Neuronal stem cell (in vitro differentiated cells): ENCODE measurements at regions not wholly inside any gene's neighbourhood (a gene's known extent, or its start where the extent isn't known, plus 50 kb on each side); places are given as distances from the start of the nearest gene placed in this dataset.

Source experiments
- DNase-seq: peaks from one replicate; pipeline ENCODE4 v3.0.0-alpha.2; 2013; ENCODE audit warnings: low spot score
- H2AFZ ChIP-seq: one replicate; pipeline ENCODE4 v1.6.1; 2013; ENCODE audit warnings: mild to moderate bottlenecking, low read length, inconsistent platforms
- H2AK5ac ChIP-seq: 2 replicates; pipeline ENCODE4 v1.6.1; 2013; ENCODE audit warnings: low read depth, mild to moderate bottlenecking, inconsistent platforms, low read length, moderate library complexity, mixed read lengths
- H2BK120ac ChIP-seq: 2 replicates; pipeline ENCODE4 v1.6.1; 2013; ENCODE audit warnings: low read depth, mild to moderate bottlenecking, inconsistent platforms, low read length, moderate library complexity, mixed read lengths
- H2BK12ac ChIP-seq: one replicate; pipeline ENCODE4 v1.6.1; 2013; ENCODE audit warnings: low read length, inconsistent platforms
- H2BK15ac ChIP-seq: 2 replicates; pipeline ENCODE4 v1.6.1; 2013; ENCODE audit warnings: mild to moderate bottlenecking, low read length, inconsistent platforms, mixed read lengths
- H2BK5ac ChIP-seq: one replicate; pipeline ENCODE4 v1.6.1; 2013; ENCODE audit warnings: inconsistent platforms, mild to moderate bottlenecking, low read length, moderate library complexity
- H3K14ac ChIP-seq: one replicate; pipeline ENCODE4 v1.6.1; 2013; ENCODE audit warnings: low read length, inconsistent platforms
- H3K18ac ChIP-seq: 2 replicates; pipeline ENCODE4 v1.6.1; 2013; ENCODE audit warnings: low read length, inconsistent platforms
- H3K23ac ChIP-seq: 2 replicates; pipeline ENCODE4 v1.6.1; 2013; ENCODE audit warnings: low read depth, mild to moderate bottlenecking, mixed read lengths, low read length, inconsistent platforms; ENCODE audit not compliant: poor library complexity
- H3K27ac ChIP-seq: replicated peaks from 3 replicates; pipeline ENCODE4 v1.5.1; 2013; ENCODE audit warnings: low read length, inconsistent platforms
- H3K27me3 ChIP-seq, 3 experiments: 2 replicates each; pipeline ENCODE4 v1.6.1; 2013; ENCODE audit warnings: low read length in 3 of 3, mild to moderate bottlenecking in 2 of 3, inconsistent platforms in 1 of 3, low read depth in 1 of 3, mixed read lengths in 1 of 3, moderate library complexity in 1 of 3; ENCODE audit not compliant: control insufficient read depth in 3 of 3, insufficient read depth in 3 of 3
- H3K36me3 ChIP-seq, 2 donors: replicated peaks in 1 of 2; 2 replicates each; pipeline ENCODE4 v1.6.1; 2013; ENCODE audit warnings: low read length in 2 of 2; ENCODE audit not compliant: control insufficient read depth in 2 of 2, insufficient read depth in 2 of 2
- H3K4ac ChIP-seq: 2 replicates; pipeline ENCODE4 v1.6.1; 2013; ENCODE audit warnings: inconsistent platforms, mild to moderate bottlenecking, low read length, moderate library complexity
- H3K4me1 ChIP-seq, 2 donors: 1 replicate in 1 of 2; 2 replicates in 1 of 2; pipeline ENCODE4 v1.6.1; 2013; ENCODE audit warnings: low read length in 2 of 2, low read depth in 1 of 2; ENCODE audit not compliant: control insufficient read depth in 2 of 2, insufficient read depth in 1 of 2
- H3K4me2 ChIP-seq: one replicate; pipeline ENCODE4 v1.6.1; 2013; ENCODE audit warnings: mild to moderate bottlenecking, low read length, inconsistent platforms; ENCODE audit not compliant: insufficient read depth, poor library complexity, severe bottlenecking
- H3K4me3 ChIP-seq, 2 donors: 2 replicates each; pipeline ENCODE4 v1.5.1; 2013; ENCODE audit warnings: low read length in 2 of 2, mild to moderate bottlenecking in 2 of 2, inconsistent platforms in 1 of 2, moderate library complexity in 1 of 2
- H3K79me1 ChIP-seq: one replicate; pipeline ENCODE4 v1.6.1; 2013; ENCODE audit warnings: low read depth, mild to moderate bottlenecking, inconsistent platforms, low read length, moderate library complexity
- H3K9ac ChIP-seq: one replicate; pipeline ENCODE4 v1.6.1; 2013; ENCODE audit warnings: mild to moderate bottlenecking, low read depth, low read length, inconsistent platforms; ENCODE audit not compliant: poor library complexity
- H3K9me3 ChIP-seq, 2 donors: replicated peaks in 1 of 2; 2 replicates each; pipeline versions ENCODE3 to v1.6.1; 2013; ENCODE audit warnings: low read length in 2 of 2, mild to moderate bottlenecking in 2 of 2, inconsistent platforms in 1 of 2, low read depth in 1 of 2, mixed read lengths in 1 of 2, moderate library complexity in 1 of 2; ENCODE audit not compliant: control insufficient read depth in 2 of 2, insufficient read depth in 1 of 2
- H4K8ac ChIP-seq: one replicate; pipeline ENCODE4 v1.6.1; 2013; ENCODE audit warnings: low read depth, mild to moderate bottlenecking, inconsistent platforms, low read length, moderate library complexity
- H4K91ac ChIP-seq: one replicate; pipeline ENCODE4 v1.6.1; 2013; ENCODE audit warnings: low read length, low read depth, mild to moderate bottlenecking, inconsistent platforms; ENCODE audit not compliant: poor library complexity
- WGBS, 2 donors: extraction: QIAGEN DNeasy Blood & Tissue Kit; methylation state at CpG; one replicate each; pipeline ENCODE4 v1.1.7; 2013; ENCODE audit warnings: missing lambda C conversion rate in 2 of 2, mixed read lengths in 1 of 2; ENCODE audit not compliant: insufficient read length in 2 of 2, insufficient replicate concordance in 1 of 2; ENCODE audit errors: extremely low coverage in 2 of 2; 5-methylcytosine and 5-hydroxymethylcytosine counted together

DNA sequence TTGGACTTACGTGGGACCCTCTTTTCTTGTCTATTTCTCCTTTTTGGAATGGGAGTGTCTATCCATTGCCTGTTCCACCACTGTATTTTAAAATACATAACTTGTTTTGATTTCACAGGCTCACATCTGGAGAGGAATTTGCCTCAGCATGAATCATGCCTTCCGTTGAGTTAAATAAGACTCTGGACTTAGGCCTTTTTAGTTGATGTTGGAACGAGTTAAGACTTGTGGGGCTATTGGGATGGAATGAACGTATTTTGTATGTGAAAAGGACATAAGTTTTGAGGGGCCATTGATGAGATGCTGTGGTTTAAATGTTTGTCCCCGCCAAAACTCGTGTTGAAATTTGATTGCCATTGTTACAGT, 66.2 kb downstream of the BEX3 start:
- Histone ChIP-seq H4K8ac (no peak overlapping the region), H3K4ac (no peak overlapping the region), H2BK120ac (no peak overlapping the region), H2BK12ac (no peak overlapping the region), H3K27ac (no peak overlapping the region), H3K4me2 (no peak overlapping the region), H3K23ac (no peak overlapping the region), H3K36me3 (no peaks in the 10 kb centered on the region), H3K79me1 (peaks cover 2% of the 10 kb centered on the region), H3K14ac (no peak overlapping the region), H3K27me3 (no peaks in the 10 kb centered on the region), H2AFZ (no peak overlapping the region), H3K9me3 (peaks cover 0 to 2% of the 10 kb centered on the region in 2 donors), H2AK5ac (no peak overlapping the region), H3K4me1 (peaks cover 5 to 13% of the 10 kb centered on the region in 2 donors), H2BK5ac (no peak overlapping the region), H3K9ac (no peak overlapping the region), H4K91ac (no peak overlapping the region), H3K18ac (no peak overlapping the region), H3K4me3 (no peak overlapping the region), H2BK15ac (no peak overlapping the region)
- no CpG with 5 or more reads among the region's 6 CpGs for WGBS, 2 donors
- DNase-seq = no peak

DNA sequence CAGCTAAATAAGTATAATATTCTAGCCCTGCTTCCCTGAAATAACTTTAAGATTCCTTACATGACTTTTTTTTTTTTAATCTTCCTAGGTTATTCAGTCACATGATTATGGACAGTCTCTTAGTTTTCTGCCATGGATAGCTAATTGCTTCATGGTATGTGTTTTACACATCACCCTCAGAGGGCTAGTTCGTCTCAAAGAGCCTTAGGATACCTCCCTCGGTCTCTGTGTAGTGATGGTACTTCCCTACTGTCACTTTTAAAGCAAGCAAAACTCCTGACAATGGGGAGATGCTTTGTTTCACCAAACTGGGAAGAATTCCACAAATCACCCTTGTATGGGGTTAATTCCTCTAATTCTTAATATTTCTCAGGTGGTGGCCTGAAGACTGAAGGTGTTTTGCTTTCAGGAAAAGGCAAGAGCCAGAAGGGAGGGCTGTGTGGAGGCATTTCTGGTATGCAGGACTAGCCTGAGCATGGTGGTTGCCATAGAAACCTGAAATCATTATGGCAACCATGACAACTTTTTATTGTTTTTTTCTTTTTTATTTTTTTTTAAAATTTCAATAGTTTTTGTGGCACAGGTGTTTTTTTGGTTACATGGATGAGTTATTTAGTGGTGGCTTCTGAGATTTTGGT, 70.4 kb downstream of the BEX3 start:
- H3K9me3 ChIP-seq = peaks cover 0 to 15% of the 10 kb centered on the region in 2 donors
- H3K23ac ChIP-seq = no peak overlapping the region
- H3K4ac ChIP-seq = no peak overlapping the region
- peak overlapping the region; percentile 44 for H3K27ac ChIP-seq
- no CpG with 5 or more reads among the region's 2 CpGs for WGBS, 2 donors
- no peak overlapping the region for H3K9ac ChIP-seq
- no peak overlapping the region for H2BK5ac ChIP-seq
- H3K4me1 ChIP-seq = peaks cover 5 to 13% of the 10 kb centered on the region in 2 donors
- H2BK15ac ChIP-seq = no peak overlapping the region
- peaks cover 0 to 14% of the 10 kb centered on the region in 2 donors for H3K36me3 ChIP-seq
- no peak overlapping the region for H2AK5ac ChIP-seq
- no peak overlapping the region for H2BK12ac ChIP-seq
- H2AFZ ChIP-seq = no peak overlapping the region
- H2BK120ac ChIP-seq = no peak overlapping the region
- H3K14ac ChIP-seq = no peak overlapping the region
- no peak for DNase-seq
- H3K18ac ChIP-seq = no peak overlapping the region
- H4K8ac ChIP-seq = no peak overlapping the region
- no peak overlapping the region for H4K91ac ChIP-seq
- H3K79me1 ChIP-seq = peaks cover 2% of the 10 kb centered on the region
- peak overlapping the region; percentile 12 for H3K4me2 ChIP-seq
- H3K4me3 ChIP-seq = no peak overlapping the region
- no peaks in the 10 kb centered on the region for H3K27me3 ChIP-seq
